GM18511 (cell line): ENCODE measurements at regions not wholly inside any gene's neighbourhood (a gene's known extent, or its start where the extent isn't known, plus 50 kb on each side); places are given as distances from the start of the nearest gene placed in this dataset.

Source experiments
- ATAC-seq: cut with Tn5 transposase; IDR thresholded peaks from one replicate; pipeline ENCODE4 v1.9.1; 2021; ENCODE audit warnings: mild to moderate bottlenecking, moderate library complexity; ENCODE audit not compliant: unreplicated experiment

DNA sequence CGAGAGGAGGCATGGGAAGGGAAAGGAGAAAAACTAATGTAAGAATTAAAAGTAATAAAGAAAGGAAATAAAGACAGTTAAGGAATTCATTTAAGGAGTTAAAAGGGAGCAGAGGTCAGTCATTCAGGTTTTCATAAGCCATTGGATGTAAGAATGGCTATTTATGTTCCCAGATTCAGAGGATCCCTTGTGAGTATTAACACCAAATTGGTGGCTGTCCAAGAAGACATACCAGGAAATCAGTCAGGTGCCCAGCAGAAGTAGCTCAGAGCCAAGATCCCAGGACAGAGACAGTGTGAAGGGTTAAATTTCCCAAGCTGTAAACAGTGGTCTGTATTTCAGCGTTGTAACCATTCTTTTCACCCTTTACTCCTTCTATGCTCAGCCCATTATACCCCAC lies 550.4 kb downstream of the BCL11A start:
- ATAC-seq: no peak

GRCh38 chr2:60002183-60002867 lies 551.1 kb downstream of the BCL11A start:
- ATAC-seq: no peak

DNA sequence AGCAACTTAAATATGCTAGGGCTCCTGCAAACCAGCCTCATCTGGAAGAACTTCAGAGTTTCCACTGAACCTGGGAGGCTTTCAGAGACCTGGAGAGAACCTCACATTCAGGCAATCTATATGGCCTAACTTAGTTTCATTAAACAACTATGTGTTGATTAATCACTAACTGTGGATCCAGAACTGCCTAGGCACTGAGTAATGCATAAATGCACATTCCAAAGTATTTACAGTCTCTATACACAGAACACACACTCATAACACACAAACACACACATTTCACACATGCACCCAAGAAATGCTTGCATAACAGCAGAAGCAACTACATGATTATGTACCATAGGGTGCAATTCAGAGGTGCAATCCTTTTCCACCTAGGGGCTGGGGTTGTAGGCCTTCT lies 552.8 kb downstream of the BCL11A start:
- ATAC-seq: no peak

- ATAC-seq: no peak
These were observed 555.1 kb downstream of the BCL11A start for GRCh38 chr2:59998324-59998723.

GRCh38 chr2:59997371-59997770 lies 556.1 kb downstream of the BCL11A start:
- ATAC-seq: no peak

DNA sequence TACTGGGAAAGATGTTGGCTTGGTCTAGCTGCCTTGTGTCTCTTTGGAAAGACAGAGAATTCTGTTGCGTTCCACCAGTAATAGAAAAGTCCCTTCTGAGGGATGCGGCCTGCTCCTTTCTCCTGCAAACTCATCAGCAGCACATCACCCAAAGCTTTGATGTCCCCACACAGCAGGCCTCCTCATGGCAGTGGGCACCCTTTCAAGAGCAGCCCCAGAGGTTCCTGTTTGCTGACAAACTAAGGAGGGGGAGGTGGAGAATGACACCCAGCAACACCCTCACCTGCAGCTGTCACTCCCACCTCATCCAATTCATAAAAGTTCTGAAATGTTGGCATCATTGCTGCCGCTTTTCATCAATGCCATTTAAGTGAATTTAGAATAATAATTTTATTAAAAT lies 556.6 kb downstream of the BCL11A start:
- ATAC-seq: no peak

- ATAC-seq: no peak
These were observed 559.7 kb downstream of the BCL11A start for GRCh38 chr2:59993726-59994125.

DNA sequence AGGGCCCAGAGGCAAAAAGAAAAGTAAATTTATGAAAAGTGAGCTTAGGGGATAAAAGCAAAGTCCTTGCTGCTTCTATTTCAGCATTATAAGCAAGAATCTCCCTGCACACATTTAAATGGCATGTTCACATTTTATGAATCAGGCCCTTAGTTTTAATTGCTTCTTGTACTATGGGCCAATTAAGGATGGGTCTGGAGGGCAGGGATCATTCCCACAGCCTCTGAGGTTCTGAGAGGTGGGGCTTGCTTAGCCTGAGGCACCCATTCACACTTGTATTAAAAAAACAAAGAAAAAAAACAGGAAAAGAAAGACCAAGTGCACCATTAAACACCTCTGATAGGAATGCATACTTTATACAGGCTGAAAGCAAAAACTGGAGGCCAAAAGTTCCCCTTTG lies 565.1 kb downstream of the BCL11A start:
- no peak for ATAC-seq

GRCh38 chr2:59986511-59986910 lies 566.9 kb downstream of the BCL11A start:
- ATAC-seq: no peak

DNA sequence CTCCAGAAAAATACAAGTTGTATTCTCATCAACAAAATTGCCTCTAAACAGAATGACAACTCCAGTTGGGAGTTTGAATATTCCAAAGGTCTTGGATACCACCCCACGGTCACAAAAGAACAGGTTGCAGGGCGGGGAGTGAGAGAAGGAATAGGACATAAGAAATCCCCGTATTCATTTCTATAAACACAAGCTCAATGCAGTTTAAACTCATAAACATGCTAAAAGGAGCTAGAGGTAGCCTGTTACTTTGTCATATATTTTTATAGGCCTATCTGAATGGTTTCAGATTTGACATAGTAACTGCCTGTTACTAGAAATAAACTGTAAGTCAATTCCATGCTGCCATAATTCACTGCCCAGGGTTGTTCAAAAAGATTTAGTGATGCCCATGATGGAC lies 567.5 kb downstream of the BCL11A start:
- ATAC-seq: no peak

GRCh38 chr2:59974051-59974766 lies 579.2 kb downstream of the BCL11A start:
- no peak for ATAC-seq

- ATAC-seq: no peak
These were observed 584.3 kb downstream of the BCL11A start for GRCh38 chr2:59969161-59969560.

DNA sequence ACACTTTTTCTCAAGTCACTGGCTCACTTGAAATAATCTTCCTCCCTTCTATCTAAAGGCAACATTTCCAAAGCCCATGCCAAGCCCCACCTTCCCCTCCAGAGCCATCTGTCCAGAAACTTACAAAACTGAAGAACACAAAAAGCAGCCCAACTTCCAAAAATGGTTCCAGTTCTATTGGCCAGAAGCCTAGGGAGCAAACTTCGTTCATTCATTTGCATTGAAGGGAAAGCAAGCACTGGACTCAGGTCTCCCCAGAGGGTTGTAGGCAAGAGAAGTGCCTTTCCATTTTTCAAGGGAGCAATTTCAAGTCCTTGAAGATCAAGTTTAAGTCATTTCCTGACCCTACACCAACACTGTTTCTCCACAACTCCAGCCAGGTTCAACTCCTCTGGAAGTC lies 585.0 kb downstream of the BCL11A start:
- ATAC-seq: no peak

DNA sequence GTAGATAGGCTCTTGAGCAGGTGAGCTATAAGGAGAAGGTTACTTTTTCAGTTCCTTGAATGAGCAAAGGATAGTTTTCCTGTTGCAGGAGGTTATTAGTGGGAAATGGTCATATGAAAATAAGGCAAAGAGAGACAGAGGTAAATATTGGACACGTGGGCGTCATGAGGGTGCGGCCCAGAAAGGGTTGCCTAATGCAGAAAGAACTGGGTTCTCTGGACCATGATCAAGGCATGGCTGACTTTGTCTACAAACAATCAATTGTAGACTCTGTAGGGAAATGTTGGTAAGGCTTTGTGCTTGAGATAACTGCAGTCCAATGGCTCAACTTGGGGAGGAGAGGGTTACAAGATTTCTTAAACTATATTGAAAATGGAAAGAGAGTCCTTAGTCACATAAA lies 585.8 kb downstream of the BCL11A start:
- no peak for ATAC-seq

- no peak for ATAC-seq
These were observed 590.3 kb downstream of the BCL11A start for GRCh38 chr2:59963157-59963556.

DNA sequence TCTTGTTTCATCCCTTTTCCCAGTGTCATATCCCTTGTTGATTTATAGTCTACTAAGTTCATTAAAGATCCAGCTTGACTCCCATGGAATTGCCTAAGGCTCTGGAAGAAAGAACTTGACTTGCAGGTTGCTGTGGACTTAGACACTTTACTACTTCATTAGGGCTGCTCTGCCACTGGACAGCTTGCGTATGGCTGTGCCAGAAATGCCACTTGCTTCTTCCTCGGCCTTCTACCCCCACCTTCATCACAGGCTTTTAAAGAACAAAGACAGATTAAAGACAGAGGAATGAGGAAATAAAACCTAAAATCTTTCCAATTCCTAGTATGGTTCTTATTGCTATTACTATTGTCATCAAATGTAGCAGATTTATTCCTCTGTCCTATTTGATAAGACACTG lies 591.7 kb downstream of the BCL11A start:
- ATAC-seq: no peak

DNA sequence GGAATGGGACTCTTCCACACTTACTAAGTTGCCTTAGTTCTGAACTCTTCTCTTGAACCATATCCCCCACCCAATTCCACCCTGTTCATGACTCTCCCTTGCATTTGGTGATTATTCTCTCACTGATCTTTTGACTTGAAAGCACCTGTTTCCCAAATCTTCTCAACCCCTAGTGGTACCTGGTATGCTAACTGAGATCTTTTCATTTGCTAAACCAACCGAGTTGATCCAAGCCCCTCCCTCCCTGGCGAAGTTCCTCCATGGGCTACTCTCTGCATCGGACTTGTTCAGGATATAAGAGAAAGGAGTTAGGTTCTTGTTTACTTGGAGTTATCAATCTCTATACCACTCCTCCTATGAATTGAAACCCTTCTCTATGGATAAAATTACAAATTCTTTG lies 593.5 kb downstream of the BCL11A start:
- no peak for ATAC-seq

- ATAC-seq: no peak
These were observed 596.0 kb downstream of the BCL11A start for GRCh38 chr2:59957504-59957903.

DNA sequence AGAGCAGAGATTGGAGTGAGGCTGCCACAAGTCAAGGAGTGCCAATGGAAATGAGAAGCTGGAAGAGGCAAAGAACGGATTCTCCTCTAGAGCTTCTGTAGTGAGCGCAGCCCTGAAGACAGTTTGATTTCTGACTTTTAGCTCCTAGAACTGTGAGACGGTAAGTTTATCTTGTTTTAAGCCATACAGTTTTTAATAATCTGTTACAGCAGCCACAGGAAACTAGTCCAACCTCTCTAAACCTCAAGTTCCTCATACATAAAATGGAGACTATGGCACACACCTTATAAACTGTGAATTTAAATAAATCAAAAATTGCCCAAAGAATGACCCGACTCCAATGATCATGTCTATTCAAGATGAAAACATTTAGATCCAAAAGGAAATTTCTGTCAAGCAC lies 596.5 kb downstream of the BCL11A start:
- no peak for ATAC-seq

DNA sequence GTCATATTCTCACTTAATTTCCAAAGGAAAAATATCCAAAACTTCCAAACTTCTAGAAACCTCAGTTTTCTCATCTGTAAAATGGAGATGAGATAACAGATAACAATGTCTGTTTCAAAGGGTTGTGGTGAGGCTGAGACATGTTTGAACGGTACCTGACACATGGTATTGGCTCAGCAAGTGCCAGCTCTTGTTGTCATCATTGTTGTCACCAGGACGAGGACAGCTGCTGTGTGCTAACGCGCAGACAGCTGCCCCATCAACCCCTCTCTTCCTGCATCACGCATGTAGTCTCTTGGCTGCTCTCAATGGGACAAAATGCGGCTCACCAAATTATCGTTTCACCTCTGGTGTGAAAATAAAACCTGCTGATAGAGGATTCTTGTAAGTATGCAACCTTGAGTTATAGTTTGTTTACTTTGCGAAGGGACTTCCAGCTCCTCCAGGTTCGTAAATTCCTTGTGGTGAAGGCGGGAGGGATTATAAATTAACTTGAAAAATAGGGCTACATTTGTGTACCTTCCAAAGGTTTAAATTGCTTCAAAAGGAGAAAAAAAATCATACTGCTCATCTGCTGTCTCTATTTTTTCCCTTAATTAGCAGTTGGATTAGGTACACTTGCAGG lies 605.4 kb downstream of the BCL11A start:
- ATAC-seq: no peak

GRCh38 chr2:59947209-59947608 lies 606.2 kb downstream of the BCL11A start:
- ATAC-seq: no peak

DNA sequence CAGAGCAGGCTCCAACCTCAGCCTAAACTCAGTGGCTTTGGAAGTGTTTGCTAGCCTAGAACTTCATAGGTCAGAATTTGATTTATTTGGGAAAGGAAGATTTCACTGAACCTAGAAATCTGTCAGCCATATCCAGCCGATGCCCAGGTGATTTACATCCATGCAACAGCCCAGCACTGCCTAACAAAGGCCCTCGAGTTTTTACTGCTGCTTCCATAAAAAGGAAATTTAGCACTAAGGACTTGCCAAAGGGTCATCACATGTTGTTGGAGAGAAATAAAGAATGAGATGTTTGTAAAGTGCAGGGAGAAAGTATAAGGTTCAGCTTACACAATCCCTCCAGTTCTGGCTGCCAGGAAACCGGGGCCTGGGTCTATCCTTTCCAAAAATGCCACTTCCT lies 614.2 kb downstream of the BCL11A start:
- no peak for ATAC-seq
